ENCODE measurements at regions not wholly inside any gene's neighbourhood (a gene's known extent, or its start where the extent isn't known, plus 50 kb on each side); places are given as distances from the start of the nearest gene placed in this dataset.
"Not testable (repeated sequence)": the region's sequence is repeated elsewhere in the genome, so short reads cannot be mapped to it uniquely, and the experiment has no call there.

- not testable (repeated sequence) for DNase-seq
Observed at GRCh38 chrX:71822314-71822713, 59.2 kb downstream of the CXorf49B start.

GRCh38 chrX:71823391-71824057, 60.4 kb downstream of the CXorf49B start:
- no peak for DNase-seq

GRCh38 chrX:71828086-71828485, 64.9 kb downstream of the CXorf49B start:
- no peak for DNase-seq

DNA sequence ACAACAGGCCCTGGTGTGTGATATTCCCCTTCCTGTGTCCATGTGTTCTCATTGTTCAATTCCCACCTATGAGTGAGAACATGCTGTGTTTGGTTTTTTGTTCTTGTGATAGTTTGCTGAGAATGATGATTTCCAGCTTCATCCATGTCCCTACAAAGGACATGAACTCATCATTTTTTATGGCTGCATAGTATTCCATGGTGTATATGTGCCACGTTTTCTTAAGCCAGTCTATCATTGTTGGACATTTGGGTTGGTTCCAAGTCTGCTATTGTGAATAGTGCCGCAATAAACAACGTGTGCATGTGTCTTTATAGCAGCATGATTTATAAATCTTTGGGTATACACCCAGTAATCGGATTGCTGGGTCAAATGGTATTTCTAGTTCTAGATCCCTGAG, 72.6 kb upstream of the NHSL2 start:
- not testable (repeated sequence) for DNase-seq

- DNase-seq = no peak
Observed at GRCh38 chrX:71846429-71846828, 64.2 kb upstream of the NHSL2 start.

DNA sequence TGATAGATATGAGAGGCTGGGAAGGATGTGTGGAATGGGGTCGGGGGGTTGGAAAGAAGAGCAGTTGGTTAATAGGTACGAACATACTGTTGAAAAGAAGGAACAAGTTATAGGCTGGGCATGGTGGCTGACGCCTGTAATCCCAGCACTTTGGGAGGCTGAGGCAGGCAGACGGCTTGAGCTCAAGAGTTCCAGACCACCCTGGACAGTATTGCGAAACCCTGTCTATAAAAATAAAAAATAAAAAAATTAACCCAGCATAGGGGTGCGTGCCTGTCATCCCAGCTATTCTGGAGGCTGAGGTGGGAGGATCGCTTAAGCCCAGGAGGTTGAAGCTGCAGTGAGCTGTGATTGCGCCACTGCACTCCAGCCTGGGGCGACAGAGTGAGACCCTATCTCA, 58.5 kb upstream of the NHSL2 start:
- no peak for DNase-seq

GRCh38 chrX:71859637-71860036, 51.0 kb upstream of the NHSL2 start:
- DNase-seq = peak; percentile 9

Measured in DMS79 treated with DMSO at 0.1 percent for 48 hours (cell line).